GM18498 (cell line): ENCODE measurements at regions not wholly inside any gene's neighbourhood (a gene's known extent, or its start where the extent isn't known, plus 50 kb on each side); places are given as distances from the start of the nearest gene placed in this dataset.

Experiments used
- ATAC-seq: cut with Tn5 transposase; IDR thresholded peaks from one replicate; pipeline ENCODE4 v1.9.1; 2021; ENCODE audit warnings: mild to moderate bottlenecking, moderate library complexity; ENCODE audit not compliant: unreplicated experiment

GRCh38 chr17:79147746-79148506, 73.3 kb downstream of the ENGASE start:
- no peak for ATAC-seq

- no peak for ATAC-seq
Measured at GRCh38 chr17:79146562-79146961, 71.9 kb downstream of the ENGASE start.

DNA sequence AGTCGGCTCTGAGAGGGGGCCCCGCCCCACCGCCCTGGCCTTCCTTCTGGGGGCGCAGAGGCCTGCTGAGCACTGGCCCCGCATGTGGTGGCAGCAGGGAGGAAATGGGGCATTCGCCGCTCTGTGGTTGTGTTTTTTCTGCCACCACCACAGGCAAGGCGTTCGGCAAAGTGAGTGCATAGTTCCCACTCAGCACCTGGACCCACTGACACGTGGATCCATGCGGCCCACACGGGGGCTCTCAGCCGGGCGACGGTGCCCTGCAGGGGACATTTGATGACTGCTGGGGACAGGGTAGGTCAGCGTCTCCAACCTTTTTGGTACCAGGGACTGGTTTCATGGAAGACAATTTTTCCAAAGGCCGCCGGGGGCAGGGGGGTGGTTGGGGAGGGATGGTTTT, 70.9 kb downstream of the ENGASE start:
- ATAC-seq = no peak

- no peak for ATAC-seq
Measured at GRCh38 chr17:79144133-79144532, 69.5 kb downstream of the ENGASE start.

DNA sequence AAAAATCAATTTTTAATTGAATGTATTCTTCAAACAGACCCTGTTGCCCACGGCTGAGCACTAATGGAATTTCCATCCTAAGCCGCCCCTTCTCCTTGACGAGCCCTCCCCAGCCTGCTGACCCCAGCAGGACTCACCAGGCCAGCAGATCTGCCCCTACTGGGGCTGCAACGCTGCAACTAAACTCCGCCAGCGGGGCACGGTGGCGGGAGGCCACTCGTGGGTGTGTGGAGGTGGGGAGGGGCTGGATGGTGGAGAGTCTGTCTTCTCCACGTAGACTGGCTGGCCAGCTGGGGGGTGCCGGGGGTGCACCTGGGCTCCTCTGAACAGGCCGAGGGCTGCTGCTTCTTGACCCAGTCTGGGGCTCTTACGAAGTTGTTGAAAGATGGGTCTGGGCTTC, 67.8 kb downstream of the ENGASE start:
- no peak for ATAC-seq

DNA sequence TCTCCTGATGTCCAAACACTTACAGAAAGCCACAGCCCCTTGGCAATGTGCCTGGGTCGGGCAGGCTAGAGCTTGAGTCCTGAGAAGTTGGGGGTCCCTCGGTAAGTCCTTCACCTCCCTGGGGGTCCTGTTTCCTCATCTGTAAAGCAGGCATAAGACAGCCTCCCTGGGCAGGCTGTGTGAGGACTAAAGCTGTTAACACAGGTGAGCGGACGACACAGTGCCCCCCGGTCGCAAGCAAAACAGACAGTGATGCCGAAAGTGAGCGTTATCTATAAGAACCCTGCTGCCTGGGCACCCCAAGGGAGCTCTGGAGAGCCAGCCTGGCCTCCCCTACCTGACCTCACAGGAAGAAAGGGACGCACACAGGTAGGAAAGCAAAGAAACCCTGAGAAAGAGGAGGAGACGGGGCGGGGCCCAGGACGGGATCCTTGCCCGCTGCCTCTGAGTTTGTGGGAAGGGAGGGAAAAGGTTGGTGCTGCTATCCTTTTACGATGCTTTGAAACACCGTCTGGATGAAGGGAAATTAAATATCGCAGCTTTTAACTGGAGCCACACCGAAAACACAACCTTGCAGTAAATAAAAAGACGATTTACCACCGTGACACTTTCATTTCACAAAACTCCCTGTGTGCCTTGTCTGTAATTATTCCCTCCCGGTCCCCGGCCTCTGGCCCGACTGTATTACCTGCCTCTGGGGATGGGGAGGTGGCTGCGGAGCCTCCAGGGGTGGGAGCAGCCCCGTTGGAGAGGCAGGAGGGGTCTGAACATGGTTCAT, 67.1 kb downstream of the ENGASE start:
- no peak for ATAC-seq

DNA sequence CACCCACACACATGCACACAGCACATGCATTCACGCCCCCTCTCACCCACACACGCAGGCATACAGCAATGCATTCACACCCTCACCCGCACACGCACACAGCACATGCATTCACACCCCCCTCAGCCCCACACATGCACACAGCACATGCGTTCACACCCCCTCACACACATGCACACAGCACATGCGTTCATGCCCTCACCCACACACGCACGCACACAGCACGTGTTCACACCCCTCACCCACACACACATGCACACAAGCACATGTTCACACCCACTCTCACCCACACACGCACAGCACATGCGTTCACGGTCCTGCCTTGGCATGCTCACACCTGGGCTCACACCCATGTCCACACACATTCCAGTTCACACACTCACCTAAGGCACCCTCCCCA, 64.2 kb downstream of the ENGASE start:
- ATAC-seq = no peak

DNA sequence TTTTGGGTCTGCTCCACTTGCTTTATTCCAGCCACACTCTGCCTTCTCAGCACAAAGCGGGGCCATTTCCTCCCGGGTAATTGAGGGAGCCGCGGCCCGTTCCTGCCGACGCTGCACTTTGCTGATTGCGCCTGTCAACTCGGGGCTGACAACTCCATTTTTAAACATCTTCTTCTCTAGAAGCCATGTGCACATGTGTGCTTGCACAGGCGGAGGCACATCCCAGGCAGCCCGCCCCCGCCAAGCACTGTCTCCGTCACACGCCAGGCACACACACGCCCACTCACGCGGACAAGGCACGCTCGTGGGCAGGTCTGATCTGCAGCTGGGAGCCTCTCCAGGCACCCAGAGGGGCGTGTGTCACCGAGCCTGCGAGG, 63.2 kb downstream of the ENGASE start:
- ATAC-seq = no peak

DNA sequence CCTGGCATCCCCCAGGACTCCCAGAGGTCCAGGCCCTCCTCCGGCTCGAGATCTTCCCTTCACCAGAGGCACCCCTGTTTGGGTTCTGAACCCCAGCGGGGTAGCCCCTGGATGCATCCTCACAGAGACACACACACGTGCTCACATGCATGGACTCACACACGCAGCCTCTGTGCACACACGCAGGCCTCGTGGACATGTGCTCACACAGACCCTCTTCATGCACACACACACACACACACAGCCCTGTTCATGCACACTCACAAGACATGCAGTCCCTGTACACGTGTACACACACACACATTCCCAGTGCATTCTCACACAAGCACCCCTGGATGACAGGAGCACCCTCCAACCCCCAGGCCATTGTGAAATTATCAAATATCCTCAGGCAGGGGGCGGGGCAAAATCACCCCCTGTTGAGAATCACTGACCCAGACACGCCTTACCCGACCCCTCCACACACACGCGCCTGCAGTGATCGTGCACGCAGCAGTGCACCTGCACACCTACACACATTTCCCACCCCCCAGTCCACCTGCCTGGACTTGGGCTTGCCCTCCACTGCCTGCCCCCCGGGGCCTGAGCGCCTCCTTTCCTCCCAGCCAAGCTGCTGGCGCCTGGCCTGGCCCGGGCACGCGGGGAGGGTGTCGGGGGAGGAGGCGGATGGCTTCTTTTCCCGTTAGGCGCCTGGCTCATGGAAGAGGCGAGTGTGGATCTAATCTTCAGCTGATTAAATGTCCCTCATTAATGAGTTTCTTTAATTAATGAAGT, 62.6 kb downstream of the ENGASE start:
- ATAC-seq = no peak

GRCh38 chr17:79136596-79136995, 62.0 kb downstream of the ENGASE start:
- no peak for ATAC-seq
